PC-9 (cell line): ENCODE measurements at regions not wholly inside any gene's neighbourhood (a gene's known extent, or its start where the extent isn't known, plus 50 kb on each side); places are given as distances from the start of the nearest gene placed in this dataset.

ENCODE experiments used
- CTCF ChIP-seq: fragments of 200-600 bp; sonication (generic); conservative IDR thresholded peaks from 2 replicates; pipeline ENCODE4 v1.6.1; 2017; ENCODE audit warnings: mixed run types, antibody characterized with exemption, mild to moderate bottlenecking, moderate library complexity
- EZH2 ChIP-seq: fragments of 200-600 bp; sonication (generic); IDR thresholded peaks from 2 replicates; pipeline ENCODE4 v1.8.0; 2017; ENCODE audit warnings: antibody characterized with exemption, low read depth

- TF ChIP-seq CTCF, result no peak
- no peak for TF ChIP-seq EZH2
These were observed 160.4 kb upstream of the TET2 start for GRCh38 chr4:104986306-104986705.
